HEK293 (cell line): ENCODE measurements at regions not wholly inside any gene's neighbourhood (a gene's known extent, or its start where the extent isn't known, plus 50 kb on each side); places are given as distances from the start of the nearest gene placed in this dataset.

ENCODE experiments used
- CTCF ChIP-seq: fragments of 450-650 bp; formaldehyde crosslinking; IDR thresholded peaks from 2 replicates; pipeline ENCODE4 v1.5.1; 2016; ENCODE audit warnings: missing biosample characterization, missing genetic modification characterization
- GLI2 ChIP-seq: fragments of 450-650 bp; formaldehyde crosslinking; IDR thresholded peaks from 2 replicates; pipeline ENCODE4; 2017; ENCODE audit warnings: missing biosample characterization, missing genetic modification characterization, low read depth, borderline replicate concordance
- MEIS1 ChIP-seq: sonication (generic); formaldehyde crosslinking; IDR thresholded peaks from 2 replicates; pipeline ENCODE4 v1.8.1; 2022; ENCODE audit warnings: missing genetic modification reagents, mild to moderate bottlenecking, borderline replicate concordance
- YY1 ChIP-seq: fragments of 450-650 bp; formaldehyde crosslinking; IDR thresholded peaks from 2 replicates; pipeline ENCODE4 v1.5.1; 2018; ENCODE audit warnings: missing biosample characterization, missing genetic modification characterization
- ZNF274 ChIP-seq, 2 experiments: fragments of 200-500 bp in 1 of 2; fragments of 450-650 bp in 1 of 2; sonication (Bioruptor generic) in 1 of 2; formaldehyde crosslinking in 1 of 2; IDR thresholded peaks; 2 replicates each; pipeline versions ENCODE4 v1.5.1 to v1.6.1; 2014 to 2016; ENCODE audit warnings: borderline replicate concordance in 1 of 2, inconsistent platforms in 1 of 2, low read length in 1 of 2, missing biosample characterization in 1 of 2, missing genetic modification characterization in 1 of 2
- ZNF501 ChIP-seq: fragments of 450-650 bp; formaldehyde crosslinking; IDR thresholded peaks from 2 replicates; pipeline ENCODE4 v1.5.1; 2016; ENCODE audit warnings: missing biosample characterization, missing genetic modification characterization
- ZNF549 ChIP-seq: fragments of 450-650 bp; IDR thresholded peaks from 2 replicates; pipeline ENCODE4 v1.5.1; 2018; ENCODE audit warnings: missing biosample characterization, missing genetic modification characterization, mild to moderate bottlenecking, inconsistent platforms, moderate library complexity
- ZNF639 ChIP-seq: fragments of 450-650 bp; formaldehyde crosslinking; IDR thresholded peaks from 2 replicates; pipeline ENCODE4 v1.5.1; 2016; ENCODE audit warnings: missing biosample characterization, missing genetic modification characterization
- ZNF701 ChIP-seq: fragments of 450-650 bp; formaldehyde crosslinking; IDR thresholded peaks from 2 replicates; pipeline ENCODE4 v1.5.1; 2016; ENCODE audit warnings: missing biosample characterization, missing genetic modification characterization
- ZNF777 ChIP-seq: fragments of 450-650 bp; formaldehyde crosslinking; IDR thresholded peaks from 2 replicates; pipeline ENCODE4 v1.5.1; 2017; ENCODE audit warnings: missing biosample characterization, missing genetic modification characterization, borderline replicate concordance
- TF ChIP-seq, protein P1 (sequence below): fragments of 450-650 bp; formaldehyde crosslinking; IDR thresholded peaks from 2 replicates; pipeline ENCODE4 v1.5.1; 2016; ENCODE audit warnings: missing biosample characterization, missing genetic modification characterization, borderline replicate concordance

GRCh38 chr5:40315126-40315525 is 364.6 kb upstream of the PTGER4 start:
- TF ChIP-seq ZNF274 (IDR thresholded peaks at IDR 0.05; ENCODE audit: low read length) (no peak), ZNF274 (tag by site-specific recombination; IDR thresholded peaks at IDR 0.05; ENCODE audit: borderline replicate concordance) (no peak), YY1 (tag by site-specific recombination) (no peak), ZNF701 (no peak), ZNF777 (tag by site-specific recombination) (no peak), CTCF (tag by site-specific recombination) (no peak), ZNF501 (no peak), ZNF549 (tag by site-specific recombination) (no peak), MEIS1 (CRISPR knock-in tag) (no peak), GLI2 (no peak), ZNF639 (no peak)
- TF ChIP-seq, protein P1, sequence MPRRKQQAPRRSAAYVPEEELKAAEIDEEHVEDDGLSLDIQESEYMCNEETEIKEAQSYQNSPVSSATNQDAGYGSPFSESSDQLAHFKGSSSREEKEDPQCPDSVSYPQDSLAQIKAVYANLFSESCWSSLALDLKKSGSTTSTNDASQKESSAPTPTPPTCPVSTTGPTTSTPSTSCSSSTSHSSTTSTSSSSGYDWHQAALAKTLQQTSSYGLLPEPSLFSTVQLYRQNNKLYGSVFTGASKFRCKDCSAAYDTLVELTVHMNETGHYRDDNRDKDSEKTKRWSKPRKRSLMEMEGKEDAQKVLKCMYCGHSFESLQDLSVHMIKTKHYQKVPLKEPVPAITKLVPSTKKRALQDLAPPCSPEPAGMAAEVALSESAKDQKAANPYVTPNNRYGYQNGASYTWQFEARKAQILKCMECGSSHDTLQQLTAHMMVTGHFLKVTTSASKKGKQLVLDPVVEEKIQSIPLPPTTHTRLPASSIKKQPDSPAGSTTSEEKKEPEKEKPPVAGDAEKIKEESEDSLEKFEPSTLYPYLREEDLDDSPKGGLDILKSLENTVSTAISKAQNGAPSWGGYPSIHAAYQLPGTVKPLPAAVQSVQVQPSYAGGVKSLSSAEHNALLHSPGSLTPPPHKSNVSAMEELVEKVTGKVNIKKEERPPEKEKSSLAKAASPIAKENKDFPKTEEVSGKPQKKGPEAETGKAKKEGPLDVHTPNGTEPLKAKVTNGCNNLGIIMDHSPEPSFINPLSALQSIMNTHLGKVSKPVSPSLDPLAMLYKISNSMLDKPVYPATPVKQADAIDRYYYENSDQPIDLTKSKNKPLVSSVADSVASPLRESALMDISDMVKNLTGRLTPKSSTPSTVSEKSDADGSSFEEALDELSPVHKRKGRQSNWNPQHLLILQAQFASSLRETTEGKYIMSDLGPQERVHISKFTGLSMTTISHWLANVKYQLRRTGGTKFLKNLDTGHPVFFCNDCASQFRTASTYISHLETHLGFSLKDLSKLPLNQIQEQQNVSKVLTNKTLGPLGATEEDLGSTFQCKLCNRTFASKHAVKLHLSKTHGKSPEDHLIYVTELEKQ (tag by site-specific recombination), result no peak
